Tibial nerve (tissue), 4 donors: ENCODE measurements at regions not wholly inside any gene's neighbourhood (a gene's known extent, or its start where the extent isn't known, plus 50 kb on each side); places are given as distances from the start of the nearest gene placed in this dataset.
"Not testable (repeated sequence)": the region's sequence is repeated elsewhere in the genome, so short reads cannot be mapped to it uniquely, and the experiment has no call there.

Source experiments
- CTCF ChIP-seq, 5 experiments: fragments of 200-600 bp in 3 of 5; fragments of 450-650 bp in 2 of 5; sonication (generic) in 3 of 5; IDR thresholded peaks; one replicate each; pipeline ENCODE4 v1.5.1; 2016 to 2019; ENCODE audit warnings: antibody characterized with exemption in 5 of 5, mild to moderate bottlenecking in 3 of 5, moderate library complexity in 2 of 5
- EP300 ChIP-seq, 2 donors: sonication (generic); formaldehyde crosslinking; IDR thresholded peaks; one replicate each; pipeline ENCODE4 v1.6.1; 2017; ENCODE audit warnings: antibody characterized with exemption in 2 of 2, mild to moderate bottlenecking in 1 of 2
- POLR2A ChIP-seq, 2 donors: fragments of 450-650 bp; IDR thresholded peaks; one replicate each; pipeline ENCODE4 v1.6.1; 2017; ENCODE audit warnings: antibody characterized with exemption in 2 of 2, mild to moderate bottlenecking in 2 of 2, moderate library complexity in 2 of 2

GRCh38 chr11:49283911-49284310 is 75.5 kb upstream of the FOLH1 start:
- not testable (repeated sequence) for TF ChIP-seq CTCF, POLR2A, EP300 (IDR thresholded peaks at IDR 0.05)
